GM23338 (cell line): ENCODE measurements at regions not wholly inside any gene's neighbourhood (a gene's known extent, or its start where the extent isn't known, plus 50 kb on each side); places are given as distances from the start of the nearest gene placed in this dataset.

Experiments used
- ATAC-seq: fragments of 200-7000 bp; cut with Tn5 transposase; 3 replicates; pipeline ENCODE4 v1.9.1; 2020
- DNase-seq: peaks from one replicate; pipeline ENCODE4 v3.0.0-alpha.2; 2015; ENCODE audit warnings: low spot score
- H2AFZ ChIP-seq: fragments of 200-600 bp; sonication (generic); 2 replicates; pipeline ENCODE4 v1.8.0; 2016; ENCODE audit warnings: antibody characterized with exemption, mild to moderate bottlenecking, moderate library complexity
- H3F3A ChIP-seq: fragments of 200-600 bp; sonication (generic); replicated peaks from 2 replicates; pipeline ENCODE4 v1.8.0; 2017; ENCODE audit warnings: antibody characterized with exemption, mixed run types, low read depth
- H3K27ac ChIP-seq: fragments of 200-600 bp; sonication (generic); 2 replicates; pipeline ENCODE4 v1.6.1; 2016; ENCODE audit warnings: low read depth
- H3K27me3 ChIP-seq: fragments of 200-600 bp; sonication (generic); 2 replicates; pipeline ENCODE4 v1.8.0; 2016; ENCODE audit warnings: mild to moderate bottlenecking, mixed run types, moderate library complexity; ENCODE audit not compliant: insufficient read depth
- H3K36me3 ChIP-seq: fragments of 200-600 bp; sonication (generic); 2 replicates; pipeline ENCODE4 v1.8.0; 2016; ENCODE audit warnings: mild to moderate bottlenecking; ENCODE audit not compliant: insufficient read depth
- H3K4me1 ChIP-seq: fragments of 200-600 bp; sonication (generic); 2 replicates; pipeline ENCODE4 v1.8.0; 2016; ENCODE audit warnings: mild to moderate bottlenecking, moderate library complexity; ENCODE audit not compliant: insufficient read depth
- H3K4me2 ChIP-seq: fragments of 200-600 bp; sonication (generic); 2 replicates; pipeline ENCODE4 v1.7.1; 2017; ENCODE audit warnings: mixed run types
- H3K4me3 ChIP-seq: fragments of 200-600 bp; sonication (generic); 2 replicates; pipeline ENCODE4 v1.6.1; 2016; ENCODE audit warnings: mixed run types
- H3K79me2 ChIP-seq: fragments of 200-600 bp; sonication (generic); replicated peaks from 2 replicates; pipeline ENCODE4 v1.8.0; 2017; ENCODE audit warnings: mild to moderate bottlenecking; ENCODE audit not compliant: insufficient read depth
- H3K9me2 ChIP-seq: fragments of 200-600 bp; sonication (generic); 2 replicates; pipeline ENCODE4 v1.8.0; 2017; ENCODE audit not compliant: insufficient read depth
- H4K20me1 ChIP-seq: fragments of 200-600 bp; sonication (generic); replicated peaks from 2 replicates; pipeline ENCODE4 v1.8.0; 2017; ENCODE audit warnings: mild to moderate bottlenecking; ENCODE audit not compliant: insufficient read depth
- H3K27ac Mint-ChIP-seq: 2 replicates; pipeline ENCODE4 v1.8.0; 2020; ENCODE audit warnings: inconsistent platforms, mild to moderate bottlenecking, moderate library complexity, mixed read lengths
- H3K27me3 Mint-ChIP-seq: 3 replicates; pipeline ENCODE4 v1.8.0; 2022; ENCODE audit warnings: low read depth, mild to moderate bottlenecking, moderate library complexity, mixed read lengths, inconsistent platforms; ENCODE audit not compliant: insufficient read depth, poor library complexity
- H3K36me3 Mint-ChIP-seq: 3 replicates; pipeline ENCODE4 v1.8.0; 2021; ENCODE audit warnings: low read depth, mild to moderate bottlenecking, inconsistent platforms, moderate library complexity, mixed read lengths
- H3K4me1 Mint-ChIP-seq: 3 replicates; pipeline ENCODE4 v1.8.0; 2020; ENCODE audit warnings: mild to moderate bottlenecking, inconsistent platforms, mixed read lengths
- H3K4me3 Mint-ChIP-seq: 3 replicates; pipeline ENCODE4 v1.8.0; 2021; ENCODE audit warnings: moderate library complexity, mild to moderate bottlenecking, inconsistent platforms, mixed read lengths
- H3K9me3 Mint-ChIP-seq: 3 replicates; pipeline ENCODE4 v1.8.0; 2020; ENCODE audit warnings: moderate library complexity, mild to moderate bottlenecking, inconsistent platforms, mixed read lengths
- CREB1 ChIP-seq: fragments of 250-450 bp; sonication (Bioruptor Pico); IDR thresholded peaks from 2 replicates; pipeline ENCODE4 v1.5.0; 2020; ENCODE audit warnings: low read depth, mild to moderate bottlenecking, moderate library complexity
- EZH2 ChIP-seq: fragments of 200-600 bp; sonication (generic); IDR thresholded peaks from one replicate; pipeline ENCODE4 v1.8.0; 2017; ENCODE audit warnings: antibody characterized with exemption, mild to moderate bottlenecking, low read depth; ENCODE audit not compliant: unreplicated experiment
- EZH2phosphoT487 ChIP-seq: fragments of 200-600 bp; sonication (generic); IDR thresholded peaks from one replicate; pipeline ENCODE4 v1.8.1; 2018; ENCODE audit warnings: antibody characterized with exemption; ENCODE audit not compliant: unreplicated experiment
- JUNB ChIP-seq: IDR thresholded peaks from one replicate; pipeline ENCODE4 v1.6.1; 2016; ENCODE audit warnings: antibody characterized with exemption; ENCODE audit not compliant: unreplicated experiment
- NANOG ChIP-seq: IDR thresholded peaks from 2 replicates; pipeline ENCODE4 v1.6.1; 2016; ENCODE audit warnings: antibody characterized with exemption, borderline replicate concordance
- POLR2AphosphoS5 ChIP-seq: IDR thresholded peaks from 2 replicates; pipeline ENCODE4 v1.6.1; 2016; ENCODE audit warnings: antibody characterized with exemption, low read depth
- ZNF331 ChIP-seq: fragments of 250-450 bp; sonication (Bioruptor Pico); IDR thresholded peaks from 2 replicates; pipeline ENCODE4 v1.5.0; 2020; ENCODE audit warnings: low read depth, mild to moderate bottlenecking, moderate library complexity
- TF ChIP-seq, protein P1 (sequence below): fragments of 250-450 bp; sonication (Bioruptor Pico); IDR thresholded peaks from 2 replicates; pipeline ENCODE4 v1.5.0; 2020; ENCODE audit warnings: mild to moderate bottlenecking, moderate library complexity

DNA sequence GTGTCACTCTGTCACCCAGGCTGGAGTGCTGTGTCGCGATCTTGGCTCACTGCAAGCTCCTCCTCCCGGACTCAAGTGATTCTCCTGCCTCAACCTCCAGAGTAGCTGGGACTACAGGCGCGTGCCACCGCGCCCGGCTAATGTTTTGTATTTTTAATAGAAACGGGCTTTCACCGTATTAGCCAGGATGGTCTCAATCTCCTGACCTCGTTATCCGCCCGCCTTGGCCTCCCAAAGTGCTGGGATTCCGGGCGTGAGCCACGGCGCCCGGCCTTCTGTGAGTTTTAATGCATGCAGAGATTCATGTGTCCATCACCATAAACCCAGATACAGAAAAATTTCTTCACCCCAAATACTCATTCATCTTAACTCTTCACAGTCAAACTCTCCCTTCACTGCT lies 1046.7 kb downstream of the CDH9 start:
- no peak for TF ChIP-seq POLR2AphosphoS5
- TF ChIP-seq JUNB = no peak
- Mint-ChIP-seq H3K4me3 (no peak overlapping the region), H3K27me3 (no peaks in the 10 kb centered on the region), H3K36me3 (no peaks in the 10 kb centered on the region), H3K27ac (no peak overlapping the region), H3K4me1 (no peaks in the 10 kb centered on the region; the same call in 2 of the 3 replicates), H3K9me3 (no peaks in the 10 kb centered on the region; the same call in 2 of the 3 replicates)
- Histone ChIP-seq H3K9me2 (no peaks in the 10 kb centered on the region), H3K4me3 (no peak overlapping the region), H3K27me3 (no peaks in the 10 kb centered on the region), H3K79me2 (no peaks in the 10 kb centered on the region), H4K20me1 (no peaks in the 10 kb centered on the region), H3K27ac (no peak overlapping the region), H3F3A (no peaks in the 10 kb centered on the region), H2AFZ (no peak overlapping the region), H3K36me3 (no peaks in the 10 kb centered on the region), H3K4me2 (no peak overlapping the region), H3K4me1 (no peaks in the 10 kb centered on the region)
- DNase-seq = no peak
- ATAC-seq = no peak

GRCh38 chr5:25990771-25991170 lies 1047.6 kb downstream of the CDH9 start:
- no peak for TF ChIP-seq CREB1
- TF ChIP-seq NANOG = no peak
- TF ChIP-seq EZH2phosphoT487 = no peak
- TF ChIP-seq EZH2 = no peak
- TF ChIP-seq, protein P1, sequence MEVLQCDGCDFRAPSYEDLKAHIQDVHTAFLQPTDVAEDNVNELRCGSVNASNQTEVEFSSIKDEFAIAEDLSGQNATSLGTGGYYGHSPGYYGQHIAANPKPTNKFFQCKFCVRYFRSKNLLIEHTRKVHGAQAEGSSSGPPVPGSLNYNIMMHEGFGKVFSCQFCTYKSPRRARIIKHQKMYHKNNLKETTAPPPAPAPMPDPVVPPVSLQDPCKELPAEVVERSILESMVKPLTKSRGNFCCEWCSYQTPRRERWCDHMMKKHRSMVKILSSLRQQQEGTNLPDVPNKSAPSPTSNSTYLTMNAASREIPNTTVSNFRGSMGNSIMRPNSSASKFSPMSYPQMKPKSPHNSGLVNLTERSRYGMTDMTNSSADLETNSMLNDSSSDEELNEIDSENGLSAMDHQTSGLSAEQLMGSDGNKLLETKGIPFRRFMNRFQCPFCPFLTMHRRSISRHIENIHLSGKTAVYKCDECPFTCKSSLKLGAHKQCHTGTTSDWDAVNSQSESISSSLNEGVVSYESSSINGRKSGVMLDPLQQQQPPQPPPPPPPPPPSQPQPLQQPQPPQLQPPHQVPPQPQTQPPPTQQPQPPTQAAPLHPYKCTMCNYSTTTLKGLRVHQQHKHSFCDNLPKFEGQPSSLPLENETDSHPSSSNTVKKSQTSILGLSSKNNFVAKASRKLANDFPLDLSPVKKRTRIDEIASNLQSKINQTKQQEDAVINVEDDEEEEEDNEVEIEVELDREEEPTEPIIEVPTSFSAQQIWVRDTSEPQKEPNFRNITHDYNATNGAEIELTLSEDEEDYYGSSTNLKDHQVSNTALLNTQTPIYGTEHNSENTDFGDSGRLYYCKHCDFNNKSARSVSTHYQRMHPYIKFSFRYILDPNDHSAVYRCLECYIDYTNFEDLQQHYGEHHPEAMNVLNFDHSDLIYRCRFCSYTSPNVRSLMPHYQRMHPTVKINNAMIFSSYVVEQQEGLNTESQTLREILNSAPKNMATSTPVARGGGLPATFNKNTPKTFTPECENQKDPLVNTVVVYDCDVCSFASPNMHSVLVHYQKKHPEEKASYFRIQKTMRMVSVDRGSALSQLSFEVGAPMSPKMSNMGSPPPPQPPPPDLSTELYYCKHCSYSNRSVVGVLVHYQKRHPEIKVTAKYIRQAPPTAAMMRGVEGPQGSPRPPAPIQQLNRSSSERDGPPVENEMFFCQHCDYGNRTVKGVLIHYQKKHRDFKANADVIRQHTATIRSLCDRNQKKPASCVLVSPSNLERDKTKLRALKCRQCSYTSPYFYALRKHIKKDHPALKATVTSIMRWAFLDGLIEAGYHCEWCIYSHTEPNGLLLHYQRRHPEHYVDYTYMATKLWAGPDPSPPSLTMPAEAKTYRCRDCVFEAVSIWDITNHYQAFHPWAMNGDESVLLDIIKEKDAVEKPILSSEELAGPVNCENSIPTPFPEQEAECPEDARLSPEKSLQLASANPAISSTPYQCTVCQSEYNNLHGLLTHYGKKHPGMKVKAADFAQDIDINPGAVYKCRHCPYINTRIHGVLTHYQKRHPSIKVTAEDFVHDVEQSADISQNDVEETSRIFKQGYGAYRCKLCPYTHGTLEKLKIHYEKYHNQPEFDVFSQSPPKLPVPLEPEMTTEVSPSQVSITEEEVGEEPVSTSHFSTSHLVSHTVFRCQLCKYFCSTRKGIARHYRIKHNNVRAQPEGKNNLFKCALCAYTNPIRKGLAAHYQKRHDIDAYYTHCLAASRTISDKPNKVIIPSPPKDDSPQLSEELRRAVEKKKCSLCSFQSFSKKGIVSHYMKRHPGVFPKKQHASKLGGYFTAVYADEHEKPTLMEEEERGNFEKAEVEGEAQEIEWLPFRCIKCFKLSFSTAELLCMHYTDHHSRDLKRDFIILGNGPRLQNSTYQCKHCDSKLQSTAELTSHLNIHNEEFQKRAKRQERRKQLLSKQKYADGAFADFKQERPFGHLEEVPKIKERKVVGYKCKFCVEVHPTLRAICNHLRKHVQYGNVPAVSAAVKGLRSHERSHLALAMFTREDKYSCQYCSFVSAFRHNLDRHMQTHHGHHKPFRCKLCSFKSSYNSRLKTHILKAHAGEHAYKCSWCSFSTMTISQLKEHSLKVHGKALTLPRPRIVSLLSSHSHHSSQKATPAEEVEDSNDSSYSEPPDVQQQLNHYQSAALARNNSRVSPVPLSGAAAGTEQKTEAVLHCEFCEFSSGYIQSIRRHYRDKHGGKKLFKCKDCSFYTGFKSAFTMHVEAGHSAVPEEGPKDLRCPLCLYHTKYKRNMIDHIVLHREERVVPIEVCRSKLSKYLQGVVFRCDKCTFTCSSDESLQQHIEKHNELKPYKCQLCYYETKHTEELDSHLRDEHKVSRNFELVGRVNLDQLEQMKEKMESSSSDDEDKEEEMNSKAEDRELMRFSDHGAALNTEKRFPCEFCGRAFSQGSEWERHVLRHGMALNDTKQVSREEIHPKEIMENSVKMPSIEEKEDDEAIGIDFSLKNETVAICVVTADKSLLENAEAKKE (CRISPR knock-in tag) = no peak
- TF ChIP-seq ZNF331 (CRISPR knock-in tag) = no peak
- Histone ChIP-seq H3K79me2 (no peaks in the 10 kb centered on the region), H2AFZ (no peak overlapping the region), H3K4me1 (no peaks in the 10 kb centered on the region), H3K4me2 (no peak overlapping the region), H3K27me3 (no peaks in the 10 kb centered on the region), H3K27ac (no peak overlapping the region), H3K9me2 (no peaks in the 10 kb centered on the region), H3K36me3 (no peaks in the 10 kb centered on the region), H3F3A (no peaks in the 10 kb centered on the region), H3K4me3 (no peak overlapping the region), H4K20me1 (no peaks in the 10 kb centered on the region)
- no peak overlapping the region for H3K27ac Mint-ChIP-seq
- H3K9me3 Mint-ChIP-seq = no peaks in the 10 kb centered on the region; the same call in 2 of the 3 replicates
- H3K4me1 Mint-ChIP-seq = no peaks in the 10 kb centered on the region; the same call in 2 of the 3 replicates
- H3K36me3 Mint-ChIP-seq = no peaks in the 10 kb centered on the region
- ATAC-seq (no peak), DNase-seq (no peak)
- no peak overlapping the region for H3K4me3 Mint-ChIP-seq
- H3K27me3 Mint-ChIP-seq = no peaks in the 10 kb centered on the region
